B cell (primary cell): ENCODE measurements at regions not wholly inside any gene's neighbourhood (a gene's known extent, or its start where the extent isn't known, plus 50 kb on each side); places are given as distances from the start of the nearest gene placed in this dataset.
"Not testable (repeated sequence)": the region's sequence is repeated elsewhere in the genome, so short reads cannot be mapped to it uniquely, and the experiment has no call there.

ENCODE experiments used
- ATAC-seq: fragments of 200-7000 bp; cut with Tn5 transposase; one replicate; pipeline ENCODE4 v1.10.0; 2021; ENCODE audit warnings: low read depth, mild to moderate bottlenecking, moderate number of reproducible peaks, moderate library complexity
- CTCF ChIA-PET: fragments of 350-600 bp; sonication (Branson Sonifier 250); formaldehyde crosslinking; loops from one replicate; lab custom pipeline; 2021; ENCODE audit warnings: antibody characterized with exemption, inconsistent platforms; lab: Charles Lee
- POLR2A ChIA-PET: fragments of 350-600 bp; sonication (Branson Sonifier 250); formaldehyde crosslinking; loops from one replicate; lab custom pipeline; 2021; ENCODE audit warnings: antibody characterized with exemption; lab: Charles Lee
- DNase-seq: peaks from one replicate; pipeline ENCODE4 v3.0.0; 2013
- H2AFZ ChIP-seq: 2 replicates; pipeline ENCODE4 v1.6.1; 2012; ENCODE audit warnings: mild to moderate bottlenecking, low read depth, low read length; ENCODE audit not compliant: insufficient read depth, poor library complexity, severe bottlenecking
- H3K27ac ChIP-seq, 2 donors: 1 replicate in 1 of 2; 2 replicates in 1 of 2; pipeline ENCODE4 v1.5.1; 2012 to 2013; ENCODE audit warnings: low read length in 2 of 2, mild to moderate bottlenecking in 2 of 2, moderate library complexity in 1 of 2
- H3K27me3 ChIP-seq, 4 experiments: fragments of 200-600 bp in 1 of 4; sonication (generic) in 1 of 4; replicated peaks in 1 of 4; 1 replicate in 2 of 4; 2 replicates in 2 of 4; pipeline versions ENCODE4 v1.6.1 to v1.7.0; 2013 to 2016; ENCODE audit warnings: low read length in 3 of 4, mild to moderate bottlenecking in 2 of 4, mixed read lengths in 1 of 4, moderate library complexity in 1 of 4; ENCODE audit not compliant: insufficient read depth in 4 of 4, control insufficient read depth in 3 of 4; ENCODE audit errors: control extremely low read depth in 1 of 4
- H3K36me3 ChIP-seq, 2 experiments: replicated peaks in 1 of 2; 1 replicate in 1 of 2; 2 replicates in 1 of 2; pipeline versions ENCODE4 v1.6.1 to v1.7.1; 2013; ENCODE audit warnings: low read length in 1 of 2; ENCODE audit not compliant: insufficient read depth in 2 of 2, control insufficient read depth in 1 of 2; ENCODE audit errors: control extremely low read depth in 1 of 2, extremely low read depth in 1 of 2
- H3K4me1 ChIP-seq, 2 donors: fragments of 200-600 bp in 1 of 2; sonication (generic) in 1 of 2; 1 replicate in 1 of 2; 2 replicates in 1 of 2; pipeline versions ENCODE4 v1.5.1 to v1.6.1; 2013 to 2017; ENCODE audit warnings: low read length in 2 of 2; ENCODE audit not compliant: control insufficient read depth in 2 of 2, insufficient read depth in 2 of 2
- H3K4me2 ChIP-seq: replicated peaks from 2 replicates; pipeline ENCODE3; 2012; ENCODE audit warnings: mild to moderate bottlenecking, low read depth, low read length; ENCODE audit not compliant: poor library complexity, severe bottlenecking
- H3K4me3 ChIP-seq, 5 experiments: fragments of 200-600 bp in 1 of 5; sonication (generic) in 1 of 5; 1 replicate in 3 of 5; 2 replicates in 2 of 5; pipeline versions ENCODE4 v1.5.1 to v1.7.0; 2011 to 2016; ENCODE audit warnings: low read length in 4 of 5, mild to moderate bottlenecking in 4 of 5, low read depth in 2 of 5, control low read depth in 1 of 5, moderate library complexity in 1 of 5; ENCODE audit not compliant: insufficient read depth in 1 of 5; ENCODE audit errors: control extremely low read depth in 1 of 5, extremely low read depth in 1 of 5
- H3K79me2 ChIP-seq: fragments of 200-600 bp; sonication (generic); one replicate; pipeline ENCODE4 v1.6.0; 2016; ENCODE audit warnings: low read length; ENCODE audit not compliant: control insufficient read depth, insufficient read depth
- H3K9ac ChIP-seq: fragments of 200-600 bp; sonication (generic); 2 replicates; pipeline ENCODE4 v1.6.1; 2017; ENCODE audit warnings: mild to moderate bottlenecking, low read length, moderate library complexity
- H3K9me3 ChIP-seq, 3 donors: one replicate each; pipeline versions ENCODE4 v1.6.1 to v1.7.1; 2013; ENCODE audit warnings: low read length in 2 of 3; ENCODE audit not compliant: control insufficient read depth in 2 of 3, insufficient read depth in 1 of 3; ENCODE audit errors: control extremely low read depth in 1 of 3
- H4K20me1 ChIP-seq: 2 replicates; pipeline ENCODE4 v1.6.0; 2012; ENCODE audit warnings: mild to moderate bottlenecking, low read length; ENCODE audit not compliant: insufficient read depth, control insufficient read depth, poor library complexity, severe bottlenecking
- H3K27ac Mint-ChIP-seq: one replicate; pipeline ENCODE4 v1.8.0; 2021; ENCODE audit warnings: mixed read lengths
- H3K27me3 Mint-ChIP-seq: one replicate; pipeline ENCODE4 v1.8.0; 2021; ENCODE audit warnings: mixed read lengths
- H3K4me1 Mint-ChIP-seq: one replicate; pipeline ENCODE4 v1.8.0; 2021; ENCODE audit warnings: mixed read lengths
- H3K4me3 Mint-ChIP-seq: one replicate; pipeline ENCODE4 v1.8.0; 2021; ENCODE audit warnings: mixed read lengths
- H3K9me3 Mint-ChIP-seq: one replicate; pipeline ENCODE4 v1.8.0; 2022; ENCODE audit warnings: mixed read lengths; ENCODE audit not compliant: insufficient read depth
- EZH2 ChIP-seq: IDR thresholded peaks from 2 replicates; pipeline ENCODE4 v1.6.1; 2012; ENCODE audit warnings: borderline replicate concordance, low read depth, mild to moderate bottlenecking, moderate library complexity, low read length; ENCODE audit not compliant: insufficient read depth, poor library complexity, severe bottlenecking
- WGBS: methylation state at CpG from one replicate; pipeline ENCODE4 v1.1.5; 2013; ENCODE audit warnings: missing lambda C conversion rate; ENCODE audit not compliant: insufficient coverage; 5-methylcytosine and 5-hydroxymethylcytosine counted together
- intact Hi-C: fragments of 100-400 bp; cut with micrococcal nuclease; formaldehyde crosslinking; loops from one replicate; pipeline ENCODE4 v1.10.0; 2022
- TF ChIP-seq, protein P1 (sequence below): fragments of 200-600 bp; IDR thresholded peaks from one replicate; pipeline ENCODE4 v1.8.0; 2022; ENCODE audit warnings: antibody characterized with exemption, mild to moderate bottlenecking

- TF ChIP-seq, protein P1, sequence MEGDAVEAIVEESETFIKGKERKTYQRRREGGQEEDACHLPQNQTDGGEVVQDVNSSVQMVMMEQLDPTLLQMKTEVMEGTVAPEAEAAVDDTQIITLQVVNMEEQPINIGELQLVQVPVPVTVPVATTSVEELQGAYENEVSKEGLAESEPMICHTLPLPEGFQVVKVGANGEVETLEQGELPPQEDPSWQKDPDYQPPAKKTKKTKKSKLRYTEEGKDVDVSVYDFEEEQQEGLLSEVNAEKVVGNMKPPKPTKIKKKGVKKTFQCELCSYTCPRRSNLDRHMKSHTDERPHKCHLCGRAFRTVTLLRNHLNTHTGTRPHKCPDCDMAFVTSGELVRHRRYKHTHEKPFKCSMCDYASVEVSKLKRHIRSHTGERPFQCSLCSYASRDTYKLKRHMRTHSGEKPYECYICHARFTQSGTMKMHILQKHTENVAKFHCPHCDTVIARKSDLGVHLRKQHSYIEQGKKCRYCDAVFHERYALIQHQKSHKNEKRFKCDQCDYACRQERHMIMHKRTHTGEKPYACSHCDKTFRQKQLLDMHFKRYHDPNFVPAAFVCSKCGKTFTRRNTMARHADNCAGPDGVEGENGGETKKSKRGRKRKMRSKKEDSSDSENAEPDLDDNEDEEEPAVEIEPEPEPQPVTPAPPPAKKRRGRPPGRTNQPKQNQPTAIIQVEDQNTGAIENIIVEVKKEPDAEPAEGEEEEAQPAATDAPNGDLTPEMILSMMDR: no peak
- Histone ChIP-seq H3K9me3 (peaks cover 0 to 3% (median 0%) of the 10 kb centered on the region in 3 donors), H4K20me1 (no peaks in the 10 kb centered on the region), H3K27ac (no peak overlapping the region), H2AFZ (no peak overlapping the region), H3K4me2 (no peak overlapping the region), H3K27me3 (peaks cover 0 to 2% (median 0%) of the 10 kb centered on the region in 4 experiments), H3K4me1 (peaks cover 0 to 18% of the 10 kb centered on the region in 2 donors), H3K4me3 (no peak overlapping the region), H3K36me3 (no peaks in the 10 kb centered on the region), H3K79me2 (no peaks in the 10 kb centered on the region), H3K9ac (no peak overlapping the region)
- Mint-ChIP-seq H3K9me3 (no peaks in the 10 kb centered on the region), H3K27ac (no peak overlapping the region), H3K4me1 (peaks cover 3% of the 10 kb centered on the region), H3K4me3 (no peak overlapping the region), H3K27me3 (no peaks in the 10 kb centered on the region)
- CTCF ChIA-PET: interaction anchor here (1.1 kb wide), 1 partner anchor 13 kb away, joined by 3 read pairs; no protein-coding TSS in a partner anchor
- ATAC-seq (no peak), DNase-seq (peak; percentile 3)
- intact Hi-C loops: no loop called here
- WGBS: 71% methylated on average over 2 of the region's 2 CpGs
- POLR2A ChIA-PET: no interaction called here
These were observed 168.7 kb downstream of the POTEB3 start for GRCh38 chr15:21271566-21271965.

GRCh38 chr15:21270474-21270873, 169.8 kb downstream of the POTEB3 start:
- TF ChIP-seq, protein P1: no peak
- no peak for TF ChIP-seq EZH2
- no peak overlapping the region for H3K9ac ChIP-seq
- H3K36me3 ChIP-seq: no peaks in the 10 kb centered on the region
- intact Hi-C loops: no loop called here
- H4K20me1 ChIP-seq: no peaks in the 10 kb centered on the region
- Mint-ChIP-seq H3K27me3 (no peaks in the 10 kb centered on the region), H3K27ac (no peak overlapping the region), H3K9me3 (no peaks in the 10 kb centered on the region), H3K4me1 (peaks cover 5% of the 10 kb centered on the region), H3K4me3 (no peak overlapping the region)
- peaks cover 0 to 18% of the 10 kb centered on the region in 2 donors for H3K4me1 ChIP-seq
- no peak overlapping the region for H3K27ac ChIP-seq
- ChIA-PET CTCF (interaction anchor here (1.1 kb wide), 1 partner anchor 14 kb away, joined by 3 read pairs; no protein-coding TSS in a partner anchor), POLR2A (no interaction called here)
- DNase-seq: peak; percentile 13
- H2AFZ ChIP-seq: no peak overlapping the region
- peaks cover 0 to 3% (median 0%) of the 10 kb centered on the region in 3 donors for H3K9me3 ChIP-seq
- no peak overlapping the region for H3K4me3 ChIP-seq
- WGBS: 51% methylated on average over 3 of the region's 3 CpGs
- no peak for ATAC-seq
- no peak overlapping the region for H3K4me2 ChIP-seq
- no peaks in the 10 kb centered on the region for H3K79me2 ChIP-seq
- peaks cover 0 to 2% (median 0%) of the 10 kb centered on the region in 4 experiments for H3K27me3 ChIP-seq

DNA sequence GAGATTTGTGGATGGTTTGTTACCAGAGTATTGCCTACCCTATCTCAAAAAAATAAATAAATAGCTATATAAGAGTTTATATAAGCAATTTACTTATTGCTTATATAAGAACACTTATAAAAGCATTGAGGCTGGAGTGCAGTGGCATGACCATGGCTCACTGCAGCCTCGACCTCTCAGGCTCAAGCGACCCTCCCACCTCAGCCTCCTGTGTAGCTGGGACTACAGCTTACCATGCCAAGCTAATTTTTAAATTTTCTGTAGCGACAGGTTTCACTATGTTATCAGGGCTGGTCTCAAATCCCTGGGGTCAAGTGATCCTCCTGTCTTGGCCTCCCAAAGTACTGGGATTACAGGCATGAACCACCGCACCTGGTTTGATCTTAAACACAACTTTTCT, 170.6 kb downstream of the POTEB3 start:
- CTCF ChIA-PET, H3K9ac ChIP-seq: not testable (repeated sequence)
- peak; percentile 1 for DNase-seq

More for the DNA sequence above, 170.6 kb downstream of the POTEB3 start:
- H3K4me2 ChIP-seq, intact Hi-C loops, H3K79me2 ChIP-seq, ATAC-seq, POLR2A ChIA-PET, H3K4me3 Mint-ChIP-seq, H3K36me3 ChIP-seq, H2AFZ ChIP-seq, H3K27me3 ChIP-seq, H3K9me3 ChIP-seq, H3K27me3 Mint-ChIP-seq, H3K4me3 ChIP-seq, H4K20me1 ChIP-seq, H3K9me3 Mint-ChIP-seq, H3K27ac ChIP-seq, H3K4me1 Mint-ChIP-seq, H3K27ac Mint-ChIP-seq: not testable (repeated sequence)
- 88% methylated on average over 4 of the region's 4 CpGs for WGBS
- H3K4me1 ChIP-seq: peaks cover 0 to 18% of the 10 kb centered on the region in 2 donors
